CD14-positive monocyte (primary cell): ENCODE measurements at regions not wholly inside any gene's neighbourhood (a gene's known extent, or its start where the extent isn't known, plus 50 kb on each side); places are given as distances from the start of the nearest gene placed in this dataset.
"Not testable (repeated sequence)": the region's sequence is repeated elsewhere in the genome, so short reads cannot be mapped to it uniquely, and the experiment has no call there.

ENCODE experiments used
- DNase-seq, 3 donors: peaks; one replicate each; pipeline ENCODE4 v3.0.0-alpha.2; 2011 to 2022
- H2AFZ ChIP-seq: 2 replicates; pipeline ENCODE4 v1.6.0; 2012; ENCODE audit warnings: mild to moderate bottlenecking, low read depth, low read length, inconsistent platforms; ENCODE audit not compliant: insufficient read depth, poor library complexity, severe bottlenecking
- H3K27ac ChIP-seq, 2 donors: 1 replicate in 1 of 2; 2 replicates in 1 of 2; pipeline ENCODE4 v1.5.1; 2012 to 2013; ENCODE audit warnings: low read length in 2 of 2, control low read depth in 1 of 2, inconsistent platforms in 1 of 2, low read depth in 1 of 2, mild to moderate bottlenecking in 1 of 2
- H3K27me3 ChIP-seq, 2 donors: one replicate each; pipeline versions ENCODE4 v1.6.0 to v1.6.1; 2011 to 2013; ENCODE audit warnings: low read length in 2 of 2; ENCODE audit not compliant: control insufficient read depth in 2 of 2, insufficient read depth in 2 of 2
- H3K36me3 ChIP-seq, 2 donors: replicated peaks in 1 of 2; 1 replicate in 1 of 2; 2 replicates in 1 of 2; pipeline versions ENCODE4 v1.5.1 to v1.6.1; 2012 to 2013; ENCODE audit warnings: low read length in 2 of 2, control low read depth in 1 of 2, inconsistent platforms in 1 of 2, mild to moderate bottlenecking in 1 of 2; ENCODE audit not compliant: insufficient read depth in 2 of 2, control insufficient read depth in 1 of 2
- H3K4me1 ChIP-seq, 2 donors: 1 replicate in 1 of 2; 2 replicates in 1 of 2; pipeline versions ENCODE4 v1.5.1 to v1.6.1; 2012 to 2013; ENCODE audit warnings: low read length in 2 of 2, control low read depth in 1 of 2, inconsistent platforms in 1 of 2, mild to moderate bottlenecking in 1 of 2, moderate library complexity in 1 of 2; ENCODE audit not compliant: insufficient read depth in 2 of 2, control insufficient read depth in 1 of 2
- H3K4me2 ChIP-seq: replicated peaks from 2 replicates; pipeline ENCODE3; 2012; ENCODE audit warnings: low read length, moderate library complexity, mild to moderate bottlenecking; ENCODE audit not compliant: poor library complexity, severe bottlenecking; ENCODE audit errors: extremely low read depth
- H3K4me3 ChIP-seq, 3 experiments: fragments of 200-600 bp in 1 of 3; sonication (generic) in 1 of 3; replicated peaks in 1 of 3; 1 replicate in 2 of 3; 2 replicates in 1 of 3; pipeline ENCODE4 v1.5.1; 2011 to 2013; ENCODE audit warnings: low read length in 3 of 3, mild to moderate bottlenecking in 3 of 3, control low read depth in 2 of 3, low read depth in 2 of 3, inconsistent platforms in 1 of 3, moderate library complexity in 1 of 3
- H3K79me2 ChIP-seq: 2 replicates; pipeline ENCODE4 v1.6.0; 2012; ENCODE audit warnings: mild to moderate bottlenecking, control low read depth, inconsistent platforms, low read length, moderate library complexity; ENCODE audit not compliant: insufficient read depth
- H3K9ac ChIP-seq: 2 replicates; pipeline ENCODE4 v1.6.0; 2017; ENCODE audit warnings: low read length, mild to moderate bottlenecking; ENCODE audit not compliant: insufficient read depth, poor library complexity, severe bottlenecking
- H3K9me3 ChIP-seq, 2 donors: replicated peaks in 1 of 2; 1 replicate in 1 of 2; 2 replicates in 1 of 2; pipeline versions ENCODE4 v1.5.1 to v1.6.1; 2012 to 2013; ENCODE audit warnings: low read length in 2 of 2, control low read depth in 1 of 2; ENCODE audit not compliant: control insufficient read depth in 1 of 2, insufficient read depth in 1 of 2
- H4K20me1 ChIP-seq: 2 replicates; pipeline ENCODE4 v1.6.0; 2012; ENCODE audit warnings: mild to moderate bottlenecking, low read length, control low read depth, moderate library complexity; ENCODE audit not compliant: insufficient read depth
- H3K27ac Mint-ChIP-seq, 7 donors: one replicate each; pipeline ENCODE4 v1.8.0; 2020; ENCODE audit warnings: mild to moderate bottlenecking in 7 of 7, mixed read lengths in 7 of 7, moderate library complexity in 6 of 7, inconsistent platforms in 2 of 7
- H3K27me3 Mint-ChIP-seq, 3 donors: one replicate each; pipeline ENCODE4 v1.8.0; 2021 to 2022; ENCODE audit warnings: low read depth in 3 of 3, mild to moderate bottlenecking in 3 of 3, mixed read lengths in 3 of 3, moderate library complexity in 3 of 3, inconsistent platforms in 1 of 3
- H3K36me3 Mint-ChIP-seq, 2 donors: one replicate each; pipeline ENCODE4 v1.8.0; 2020; ENCODE audit warnings: mixed read lengths in 2 of 2, inconsistent platforms in 1 of 2, mild to moderate bottlenecking in 1 of 2
- H3K4me1 Mint-ChIP-seq: one replicate; pipeline ENCODE4 v1.8.0; 2020; ENCODE audit warnings: mild to moderate bottlenecking, mixed read lengths
- H3K4me3 Mint-ChIP-seq, 2 donors: one replicate each; pipeline ENCODE4 v1.8.0; 2020; ENCODE audit warnings: mild to moderate bottlenecking in 2 of 2, mixed read lengths in 2 of 2, moderate library complexity in 1 of 2
- H3K9me3 Mint-ChIP-seq, 7 donors: one replicate each; pipeline ENCODE4 v1.8.0; 2020 to 2022; ENCODE audit warnings: mixed read lengths in 7 of 7, mild to moderate bottlenecking in 6 of 7, moderate library complexity in 6 of 7, inconsistent platforms in 2 of 7
- WGBS: methylation state at CpG from one replicate; pipeline ENCODE4 v1.1.5; 2013; ENCODE audit warnings: missing lambda C conversion rate; ENCODE audit not compliant: insufficient coverage; 5-methylcytosine and 5-hydroxymethylcytosine counted together
- intact Hi-C, 2 donors: fragments of 100-400 bp; cut with micrococcal nuclease; formaldehyde crosslinking; loops; one replicate each; pipeline versions ENCODE4 v1.15.0 to v1.15.1; 2023

DNA sequence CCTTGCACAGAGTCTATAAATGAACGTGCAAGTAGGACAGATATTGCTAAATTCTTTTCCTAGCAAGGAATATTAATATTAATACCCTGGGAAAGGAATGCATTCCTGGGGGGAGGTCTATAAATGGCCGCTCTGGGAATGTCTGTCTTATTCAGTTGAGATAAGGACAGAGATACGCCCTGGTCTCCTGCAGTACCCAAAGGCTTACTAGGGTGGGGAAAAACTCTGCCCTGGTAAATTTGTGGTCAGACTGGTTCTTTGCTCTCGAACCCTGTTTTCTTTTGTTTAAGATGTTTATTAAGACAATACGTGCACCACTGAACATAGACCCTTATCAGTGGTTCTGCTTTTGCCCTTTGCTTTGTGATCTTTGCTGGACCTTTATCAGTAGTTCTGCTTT, 122.0 kb downstream of the ART5 start:
- DNase-seq, H3K79me2 ChIP-seq, H3K27ac ChIP-seq, H3K4me3 ChIP-seq, H3K4me1 ChIP-seq, H3K36me3 Mint-ChIP-seq, H3K4me3 Mint-ChIP-seq, H4K20me1 ChIP-seq, H3K36me3 ChIP-seq, H3K27me3 ChIP-seq, H3K4me2 ChIP-seq, intact Hi-C loops, H3K4me1 Mint-ChIP-seq, H2AFZ ChIP-seq, H3K9me3 ChIP-seq, H3K9ac ChIP-seq: not testable (repeated sequence)
- peaks cover 23 to 45% (median 39%) of the 10 kb centered on the region in 7 donors for H3K9me3 Mint-ChIP-seq
- 100% methylated on average over 1 of the region's 5 CpGs for WGBS
- peak overlapping the region in 1 of 7 donors; percentile 73 for H3K27ac Mint-ChIP-seq
- peaks cover 2 to 20% (median 17%) of the 10 kb centered on the region in 3 donors for H3K27me3 Mint-ChIP-seq

GRCh38 chr11:3516934-3517567, 124.7 kb downstream of the ART5 start:
- H3K36me3 Mint-ChIP-seq, H3K27ac Mint-ChIP-seq, H4K20me1 ChIP-seq, H3K9ac ChIP-seq, H3K4me1 Mint-ChIP-seq, H3K4me3 Mint-ChIP-seq, H3K79me2 ChIP-seq, H3K9me3 ChIP-seq, H3K36me3 ChIP-seq, H3K27me3 ChIP-seq, H3K4me3 ChIP-seq, H3K27ac ChIP-seq, H3K4me2 ChIP-seq, DNase-seq, intact Hi-C loops, H3K4me1 ChIP-seq, H2AFZ ChIP-seq: not testable (repeated sequence)
- H3K27me3 Mint-ChIP-seq: peaks cover 4 to 21% (median 16%) of the 10 kb centered on the region in 3 donors
- WGBS: no CpG with 5 or more reads among the region's 4 CpGs
- H3K9me3 Mint-ChIP-seq: peaks cover 21 to 34% (median 29%) of the 10 kb centered on the region in 7 donors

GRCh38 chr11:3516345-3516933, 125.4 kb downstream of the ART5 start:
- peaks cover 2 to 18% (median 18%) of the 10 kb centered on the region in 3 donors for H3K27me3 Mint-ChIP-seq

GRCh38 chr11:3514635-3515424, 127.0 kb downstream of the ART5 start:
- H3K27me3 ChIP-seq, intact Hi-C loops, H3K36me3 Mint-ChIP-seq, H3K27ac ChIP-seq, H3K9me3 ChIP-seq, H3K4me3 Mint-ChIP-seq, H3K4me1 ChIP-seq, H3K36me3 ChIP-seq, H3K27ac Mint-ChIP-seq, H3K4me2 ChIP-seq, DNase-seq, H3K4me3 ChIP-seq, H2AFZ ChIP-seq, H3K4me1 Mint-ChIP-seq, H3K9ac ChIP-seq, H4K20me1 ChIP-seq, H3K79me2 ChIP-seq: not testable (repeated sequence)
- H3K27me3 Mint-ChIP-seq: peaks cover 4 to 21% (median 20%) of the 10 kb centered on the region in 3 donors
- peaks cover 12 to 19% (median 14%) of the 10 kb centered on the region in 7 donors for H3K9me3 Mint-ChIP-seq
- 71% methylated on average over 5 of the region's 15 CpGs for WGBS

More at GRCh38 chr11:3516345-3516933, 125.4 kb downstream of the ART5 start:
- DNase-seq, H2AFZ ChIP-seq, H3K27me3 ChIP-seq, intact Hi-C loops, H3K4me2 ChIP-seq, H3K4me3 Mint-ChIP-seq, H4K20me1 ChIP-seq, H3K36me3 ChIP-seq, H3K79me2 ChIP-seq, H3K36me3 Mint-ChIP-seq, H3K4me3 ChIP-seq, H3K27ac Mint-ChIP-seq, H3K27ac ChIP-seq, H3K4me1 ChIP-seq, H3K9me3 ChIP-seq, H3K9ac ChIP-seq, H3K4me1 Mint-ChIP-seq: not testable (repeated sequence)
- no CpG with 5 or more reads among the region's 6 CpGs for WGBS
- H3K9me3 Mint-ChIP-seq: peaks cover 21 to 31% (median 29%) of the 10 kb centered on the region in 7 donors
